Rectal smooth muscle tissue (tissue), 1 donor: ENCODE measurements at regions not wholly inside any gene's neighbourhood (a gene's known extent, or its start where the extent isn't known, plus 50 kb on each side); places are given as distances from the start of the nearest gene placed in this dataset.

Source experiments
- H3K27ac ChIP-seq: one replicate; pipeline ENCODE4 v1.7.0; 2013; ENCODE audit warnings: low read depth, low read length, inconsistent platforms
- H3K27me3 ChIP-seq: one replicate; pipeline ENCODE4 v1.7.0; 2013; ENCODE audit warnings: low read length; ENCODE audit not compliant: control insufficient read depth, insufficient read depth
- H3K36me3 ChIP-seq: one replicate; pipeline ENCODE4 v1.7.0; 2013; ENCODE audit warnings: low read length; ENCODE audit not compliant: control insufficient read depth, insufficient read depth
- H3K4me1 ChIP-seq: one replicate; pipeline ENCODE4 v1.7.0; 2013; ENCODE audit warnings: low read length; ENCODE audit not compliant: control insufficient read depth, insufficient read depth
- H3K4me3 ChIP-seq: one replicate; pipeline ENCODE4 v1.7.0; 2013; ENCODE audit warnings: low read length
- H3K9ac ChIP-seq: one replicate; pipeline ENCODE4 v1.7.0; 2013; ENCODE audit warnings: low read length

- no peak overlapping the region for H3K9ac ChIP-seq
- H3K4me1 ChIP-seq, result no peaks in the 10 kb centered on the region
- no peak overlapping the region for H3K27ac ChIP-seq
- no peak overlapping the region for H3K4me3 ChIP-seq
- no peaks in the 10 kb centered on the region for H3K36me3 ChIP-seq
- no peaks in the 10 kb centered on the region for H3K27me3 ChIP-seq
These were observed 139.5 kb upstream of the RPL34 start for GRCh38 chr4:108480881-108481280.

- no peak overlapping the region for H3K27ac ChIP-seq
- H3K9ac ChIP-seq, result no peak overlapping the region
- no peaks in the 10 kb centered on the region for H3K4me1 ChIP-seq
- H3K4me3 ChIP-seq, result no peak overlapping the region
- no peaks in the 10 kb centered on the region for H3K36me3 ChIP-seq
- no peaks in the 10 kb centered on the region for H3K27me3 ChIP-seq
These were observed 142.8 kb upstream of the RPL34 start for GRCh38 chr4:108477527-108478108.

- no peaks in the 10 kb centered on the region for H3K36me3 ChIP-seq
- no peak overlapping the region for H3K4me3 ChIP-seq
- no peaks in the 10 kb centered on the region for H3K27me3 ChIP-seq
- H3K4me1 ChIP-seq, result no peaks in the 10 kb centered on the region
- no peak overlapping the region for H3K27ac ChIP-seq
- H3K9ac ChIP-seq, result no peak overlapping the region
These were observed 147.1 kb upstream of the RPL34 start for GRCh38 chr4:108473163-108473720.

GRCh38 chr4:108466936-108467902, 153.2 kb upstream of the RPL34 start:
- Histone ChIP-seq H3K4me3 (no peak overlapping the region), H3K27ac (no peak overlapping the region), H3K4me1 (no peaks in the 10 kb centered on the region), H3K27me3 (no peaks in the 10 kb centered on the region), H3K36me3 (no peaks in the 10 kb centered on the region), H3K9ac (no peak overlapping the region)

- Histone ChIP-seq H3K4me3 (no peak overlapping the region), H3K36me3 (no peaks in the 10 kb centered on the region), H3K27ac (no peak overlapping the region), H3K27me3 (no peaks in the 10 kb centered on the region), H3K9ac (no peak overlapping the region), H3K4me1 (no peaks in the 10 kb centered on the region)
These were observed 154.4 kb upstream of the RPL34 start for GRCh38 chr4:108465886-108466500.

GRCh38 chr4:108458681-108459080, 161.7 kb upstream of the RPL34 start:
- Histone ChIP-seq H3K9ac (no peak overlapping the region), H3K27me3 (no peaks in the 10 kb centered on the region), H3K4me1 (no peaks in the 10 kb centered on the region), H3K36me3 (no peaks in the 10 kb centered on the region), H3K4me3 (no peak overlapping the region), H3K27ac (no peak overlapping the region)

GRCh38 chr4:108454227-108454626, 166.1 kb upstream of the RPL34 start:
- Histone ChIP-seq H3K27ac (no peak overlapping the region), H3K4me3 (no peak overlapping the region), H3K4me1 (no peaks in the 10 kb centered on the region), H3K9ac (no peak overlapping the region), H3K36me3 (no peaks in the 10 kb centered on the region), H3K27me3 (no peaks in the 10 kb centered on the region)

- Histone ChIP-seq H3K4me3 (no peak overlapping the region), H3K4me1 (no peaks in the 10 kb centered on the region)
These were observed 167.0 kb upstream of the RPL34 start for GRCh38 chr4:108453366-108453765.

GRCh38 chr4:108450236-108450898, 170.0 kb upstream of the RPL34 start:
- no peaks in the 10 kb centered on the region for H3K27me3 ChIP-seq
- H3K36me3 ChIP-seq, result no peaks in the 10 kb centered on the region
- H3K4me1 ChIP-seq, result no peaks in the 10 kb centered on the region
- H3K4me3 ChIP-seq, result no peak overlapping the region
- no peak overlapping the region for H3K9ac ChIP-seq
- no peak overlapping the region for H3K27ac ChIP-seq

More at GRCh38 chr4:108453366-108453765, 167.0 kb upstream of the RPL34 start:
- no peak overlapping the region for H3K27ac ChIP-seq
- no peaks in the 10 kb centered on the region for H3K36me3 ChIP-seq
- H3K9ac ChIP-seq, result no peak overlapping the region
- H3K27me3 ChIP-seq, result no peaks in the 10 kb centered on the region

GRCh38 chr4:108449129-108449528, 171.2 kb upstream of the RPL34 start:
- H3K27ac ChIP-seq, result no peak overlapping the region
- H3K4me3 ChIP-seq, result no peak overlapping the region
- H3K9ac ChIP-seq, result no peak overlapping the region
- no peaks in the 10 kb centered on the region for H3K4me1 ChIP-seq
- no peaks in the 10 kb centered on the region for H3K36me3 ChIP-seq
- H3K27me3 ChIP-seq, result no peaks in the 10 kb centered on the region

- Histone ChIP-seq H3K36me3 (no peaks in the 10 kb centered on the region), H3K27me3 (no peaks in the 10 kb centered on the region), H3K9ac (no peak overlapping the region), H3K4me1 (no peaks in the 10 kb centered on the region), H3K27ac (no peak overlapping the region), H3K4me3 (no peak overlapping the region)
These were observed 173.8 kb upstream of the RPL34 start for GRCh38 chr4:108446556-108446955.

- H3K27ac ChIP-seq, result no peak overlapping the region
- no peak overlapping the region for H3K4me3 ChIP-seq
These were observed 174.7 kb upstream of the RPL34 start for GRCh38 chr4:108445716-108446115.

More at GRCh38 chr4:108445716-108446115, 174.7 kb upstream of the RPL34 start:
- H3K4me1 ChIP-seq, result no peaks in the 10 kb centered on the region
- no peaks in the 10 kb centered on the region for H3K27me3 ChIP-seq
- no peaks in the 10 kb centered on the region for H3K36me3 ChIP-seq
- no peak overlapping the region for H3K9ac ChIP-seq
